HFFc6 (cell line): ENCODE measurements at regions not wholly inside any gene's neighbourhood (a gene's known extent, or its start where the extent isn't known, plus 50 kb on each side); places are given as distances from the start of the nearest gene placed in this dataset.
A peak's percentile ranks its signal among the peaks of the same experiment; 100 is the strongest.

ENCODE experiments used
- DNase-seq: peaks from one replicate; pipeline ENCODE4 v3.0.0-alpha.2; 2018
- H3K27ac Mint-ChIP-seq: 2 replicates; pipeline ENCODE4 v1.8.0; 2020; ENCODE audit warnings: mild to moderate bottlenecking, mixed read lengths
- H3K27me3 Mint-ChIP-seq: 2 replicates; pipeline ENCODE4 v1.8.0; 2021; ENCODE audit warnings: mild to moderate bottlenecking, moderate library complexity, mixed read lengths; ENCODE audit not compliant: insufficient read depth
- H3K36me3 Mint-ChIP-seq: 2 replicates; pipeline ENCODE4 v1.8.0; 2021; ENCODE audit warnings: low read depth, mixed read lengths
- H3K4me1 Mint-ChIP-seq: 2 replicates; pipeline ENCODE4 v1.8.0; 2020; ENCODE audit warnings: low read depth, mixed read lengths
- H3K4me3 Mint-ChIP-seq: 2 replicates; pipeline ENCODE4 v1.8.0; 2020; ENCODE audit warnings: mild to moderate bottlenecking, moderate library complexity, mixed read lengths
- H3K9me3 Mint-ChIP-seq: 2 replicates; pipeline ENCODE4 v1.8.0; 2020; ENCODE audit warnings: mild to moderate bottlenecking, mixed read lengths
- CTCF ChIP-seq: fragments of 200-600 bp; sonication (generic); IDR thresholded peaks from 2 replicates; pipeline ENCODE4 v1.5.0; 2021; ENCODE audit warnings: antibody characterized with exemption, mild to moderate bottlenecking

- Mint-ChIP-seq H3K27me3 (no peaks in the 10 kb centered on the region), H3K4me3 (peak overlapping the region; percentile 14)
These were observed 476.5 kb downstream of the FOXG1 start for GRCh38 chr14:29242755-29243754.

GRCh38 chr14:29255692-29256091, 489.1 kb downstream of the FOXG1 start:
- peaks cover 5% of the 10 kb centered on the region for H3K9me3 Mint-ChIP-seq

More at GRCh38 chr14:29242755-29243754, 476.5 kb downstream of the FOXG1 start:
- H3K4me1 Mint-ChIP-seq, result peaks cover 75% of the 10 kb centered on the region
- H3K36me3 Mint-ChIP-seq, result peaks cover 22% of the 10 kb centered on the region
- H3K27ac Mint-ChIP-seq, result peak overlapping the region; percentile 89
- peaks cover 4% of the 10 kb centered on the region; the same call in 1 of the 2 replicates for H3K9me3 Mint-ChIP-seq
- DNase-seq, result peak; percentile 47
- no peak for TF ChIP-seq CTCF

GRCh38 chr14:29262979-29263378, 496.4 kb downstream of the FOXG1 start:
- Mint-ChIP-seq H3K4me3 (peak overlapping the region; percentile 25; the same call in 1 of the 2 replicates), H3K9me3 (no peaks in the 10 kb centered on the region; the same call in 1 of the 2 replicates), H3K27ac (peak overlapping the region; percentile 64), H3K36me3 (peaks cover under 1% of the 10 kb centered on the region; the same call in 1 of the 2 replicates), H3K4me1 (peaks cover 60% of the 10 kb centered on the region), H3K27me3 (no peaks in the 10 kb centered on the region)
- no peak for TF ChIP-seq CTCF
- DNase-seq, result no peak

More at GRCh38 chr14:29255692-29256091, 489.1 kb downstream of the FOXG1 start:
- H3K27ac Mint-ChIP-seq, result no peak overlapping the region
- peaks cover 1% of the 10 kb centered on the region for H3K27me3 Mint-ChIP-seq
- no peak for TF ChIP-seq CTCF
- H3K4me3 Mint-ChIP-seq, result no peak overlapping the region
- DNase-seq, result no peak
- peaks cover 9% of the 10 kb centered on the region for H3K36me3 Mint-ChIP-seq
- peaks cover 4% of the 10 kb centered on the region for H3K4me1 Mint-ChIP-seq

DNA sequence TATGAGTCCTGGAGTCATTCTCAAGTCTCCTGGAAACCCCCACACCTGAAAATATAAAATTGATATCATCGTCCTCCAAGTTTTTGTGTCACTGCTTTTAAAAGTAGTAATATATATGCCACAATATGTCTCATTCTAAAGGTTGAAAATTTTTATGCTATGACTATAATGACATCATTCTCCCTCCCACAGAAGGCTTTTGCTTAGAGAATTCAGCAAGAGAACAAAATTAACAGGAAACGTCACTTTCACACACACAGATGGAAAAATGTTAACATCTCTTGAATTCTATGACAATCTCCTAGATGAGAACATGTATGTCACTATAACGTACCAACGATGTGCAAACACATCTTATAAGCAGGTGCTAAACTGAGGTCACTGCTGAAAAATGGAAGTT, 498.3 kb downstream of the FOXG1 start:
- no peaks in the 10 kb centered on the region for H3K27me3 Mint-ChIP-seq
- TF ChIP-seq CTCF, result no peak

DNA sequence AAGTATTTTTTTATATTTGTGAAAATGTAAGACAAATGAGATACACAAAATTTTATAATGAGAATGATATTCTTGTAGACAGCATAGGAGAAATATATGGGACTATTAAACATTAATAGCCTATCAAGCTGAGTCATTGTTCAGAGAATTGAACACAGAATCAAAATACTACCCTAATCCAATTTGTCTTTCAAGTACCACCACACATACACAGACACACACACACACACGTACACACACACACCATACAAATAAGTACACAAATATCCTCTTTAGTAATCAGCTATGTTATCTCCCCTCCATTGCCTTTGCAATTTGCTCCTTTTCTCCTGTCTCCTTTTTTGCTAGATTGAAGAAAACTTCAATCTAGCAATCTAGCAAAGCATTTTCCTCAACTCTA, 499.3 kb downstream of the FOXG1 start:
- Mint-ChIP-seq H3K4me1 (peaks cover 55% of the 10 kb centered on the region), H3K4me3 (no peak overlapping the region), H3K36me3 (no peaks in the 10 kb centered on the region), H3K27me3 (no peaks in the 10 kb centered on the region), H3K27ac (no peak overlapping the region), H3K9me3 (no peaks in the 10 kb centered on the region)
- TF ChIP-seq CTCF, result no peak
- DNase-seq, result no peak

More for the DNA sequence above, 498.3 kb downstream of the FOXG1 start:
- H3K36me3 Mint-ChIP-seq, result no peaks in the 10 kb centered on the region
- H3K4me1 Mint-ChIP-seq, result peaks cover 60% of the 10 kb centered on the region
- no peak overlapping the region for H3K4me3 Mint-ChIP-seq
- H3K27ac Mint-ChIP-seq, result no peak overlapping the region
- H3K9me3 Mint-ChIP-seq, result no peaks in the 10 kb centered on the region
- no peak for DNase-seq
